ENCODE measurements at regions not wholly inside any gene's neighbourhood (a gene's known extent, or its start where the extent isn't known, plus 50 kb on each side); places are given as distances from the start of the nearest gene placed in this dataset.

DNA sequence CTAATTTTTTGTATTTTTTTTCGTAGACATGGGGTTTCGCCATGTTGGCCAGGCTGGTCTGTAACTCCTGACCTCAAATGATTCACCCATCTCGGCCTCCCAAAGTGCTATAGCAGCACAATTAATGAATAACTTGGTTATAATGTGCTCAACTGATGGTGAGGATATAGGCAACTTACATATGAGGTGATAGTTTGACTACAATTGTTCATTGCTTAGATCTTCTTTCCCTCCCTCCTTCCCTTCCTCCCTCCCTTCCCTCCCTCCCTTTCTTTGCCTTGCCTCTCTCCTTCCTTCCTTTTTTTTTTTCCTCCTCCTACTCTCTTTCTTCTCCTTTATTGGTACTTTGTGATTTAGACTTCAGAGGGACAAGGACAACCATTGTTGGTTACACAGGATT, 151.2 kb downstream of the RNF144B start:
- no peaks in the 10 kb centered on the region for H3K27me3 ChIP-seq (ENCODE audit: control insufficient read depth in 2 of 2, insufficient read depth in 2 of 2, low read length in 2 of 2)
- intact Hi-C loops (cut with micrococcal nuclease) (no loop called here), in situ Hi-C loops (cut with MboI) (no loop called here)
- H3K9me3 ChIP-seq (replicated peaks; ENCODE audit: control insufficient read depth, insufficient read depth, low read depth, low read length): no peaks in the 10 kb centered on the region
- ATAC-seq (no peak), FAIRE-seq (no peak), DNase-seq (ENCODE audit: extremely low read depth in 1 of 4, low spot score in 3 of 4) (no peak)
- 4% methylated on average over 3 of the region's 3 CpGs for WGBS (ENCODE audit: insufficient coverage, low coverage, missing lambda C conversion rate)
- H3K4me1 ChIP-seq (replicated peaks in 1 of 2; ENCODE audit: control insufficient read depth in 2 of 2, insufficient read depth in 2 of 2, low read length in 2 of 2): no peaks in the 10 kb centered on the region
- H3K4me3 ChIP-seq: no peak overlapping the region
- no peaks in the 10 kb centered on the region for H4K20me1 ChIP-seq (replicated peaks; ENCODE audit: control insufficient read depth, insufficient read depth, low read length)
- no peak overlapping the region for H3K9ac ChIP-seq (ENCODE audit: insufficient read depth in 1 of 2, low read depth in 2 of 2, low read length in 2 of 2)
- BruUV-seq (replicated peaks): no TSS peak
- CTCF ChIA-PET (ENCODE audit: low intra/inter-chr PET ratio): no interaction called here
- POLR2A ChIA-PET: no interaction called here
- H2AFZ ChIP-seq (ENCODE audit: low read depth, low read length): no peak overlapping the region
- H3K4me2 ChIP-seq (ENCODE audit: insufficient read depth, low read length): no peak overlapping the region
- H3K36me3 ChIP-seq (ENCODE audit: control insufficient read depth, insufficient read depth, low read length): no peaks in the 10 kb centered on the region
- no peaks in the 10 kb centered on the region for H3K9me1 ChIP-seq (ENCODE audit: control insufficient read depth, insufficient read depth, low read length)
- no peaks in the 10 kb centered on the region for H3K79me2 ChIP-seq (ENCODE audit: control insufficient read depth, insufficient read depth, low read length)
- no peak overlapping the region for H3K27ac ChIP-seq (ENCODE audit: extremely low read depth, low read depth, low read length)
- TF ChIP-seq MCM5 (IDR thresholded peaks at IDR 0.05; ENCODE audit: low read depth): no peak
- no peak for TF ChIP-seq GABPB1 (CRISPR knock-in tag; IDR thresholded peaks at IDR 0.05)
- no peak for TF ChIP-seq MTF1 (CRISPR knock-in tag; IDR thresholded peaks at IDR 0.05; ENCODE audit: borderline replicate concordance)
- TF ChIP-seq, protein P1, sequence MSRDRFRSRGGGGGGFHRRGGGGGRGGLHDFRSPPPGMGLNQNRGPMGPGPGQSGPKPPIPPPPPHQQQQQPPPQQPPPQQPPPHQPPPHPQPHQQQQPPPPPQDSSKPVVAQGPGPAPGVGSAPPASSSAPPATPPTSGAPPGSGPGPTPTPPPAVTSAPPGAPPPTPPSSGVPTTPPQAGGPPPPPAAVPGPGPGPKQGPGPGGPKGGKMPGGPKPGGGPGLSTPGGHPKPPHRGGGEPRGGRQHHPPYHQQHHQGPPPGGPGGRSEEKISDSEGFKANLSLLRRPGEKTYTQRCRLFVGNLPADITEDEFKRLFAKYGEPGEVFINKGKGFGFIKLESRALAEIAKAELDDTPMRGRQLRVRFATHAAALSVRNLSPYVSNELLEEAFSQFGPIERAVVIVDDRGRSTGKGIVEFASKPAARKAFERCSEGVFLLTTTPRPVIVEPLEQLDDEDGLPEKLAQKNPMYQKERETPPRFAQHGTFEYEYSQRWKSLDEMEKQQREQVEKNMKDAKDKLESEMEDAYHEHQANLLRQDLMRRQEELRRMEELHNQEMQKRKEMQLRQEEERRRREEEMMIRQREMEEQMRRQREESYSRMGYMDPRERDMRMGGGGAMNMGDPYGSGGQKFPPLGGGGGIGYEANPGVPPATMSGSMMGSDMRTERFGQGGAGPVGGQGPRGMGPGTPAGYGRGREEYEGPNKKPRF (IDR thresholded peaks at IDR 0.05; ENCODE audit: low read depth, low read length): no peak
- TF ChIP-seq BDP1 (IDR thresholded peaks at IDR 0.05; ENCODE audit: insufficient read depth, insufficient read length): no peak
- TF ChIP-seq, protein P2, sequence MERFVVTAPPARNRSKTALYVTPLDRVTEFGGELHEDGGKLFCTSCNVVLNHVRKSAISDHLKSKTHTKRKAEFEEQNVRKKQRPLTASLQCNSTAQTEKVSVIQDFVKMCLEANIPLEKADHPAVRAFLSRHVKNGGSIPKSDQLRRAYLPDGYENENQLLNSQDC (CRISPR knock-in tag; IDR thresholded peaks at IDR 0.05): no peak
- TF ChIP-seq, protein P3, sequence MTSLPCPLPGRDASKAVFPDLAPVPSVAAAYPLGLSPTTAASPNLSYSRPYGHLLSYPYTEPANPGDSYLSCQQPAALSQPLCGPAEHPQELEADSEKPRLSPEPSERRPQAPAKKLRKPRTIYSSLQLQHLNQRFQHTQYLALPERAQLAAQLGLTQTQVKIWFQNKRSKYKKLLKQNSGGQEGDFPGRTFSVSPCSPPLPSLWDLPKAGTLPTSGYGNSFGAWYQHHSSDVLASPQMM (CRISPR knock-in tag; IDR thresholded peaks at IDR 0.05): no peak
- no peak for TF ChIP-seq POLR3A (IDR thresholded peaks at IDR 0.05; ENCODE audit: borderline replicate concordance, extremely low read depth, insufficient read depth, insufficient read length)
- TF ChIP-seq, protein P4, sequence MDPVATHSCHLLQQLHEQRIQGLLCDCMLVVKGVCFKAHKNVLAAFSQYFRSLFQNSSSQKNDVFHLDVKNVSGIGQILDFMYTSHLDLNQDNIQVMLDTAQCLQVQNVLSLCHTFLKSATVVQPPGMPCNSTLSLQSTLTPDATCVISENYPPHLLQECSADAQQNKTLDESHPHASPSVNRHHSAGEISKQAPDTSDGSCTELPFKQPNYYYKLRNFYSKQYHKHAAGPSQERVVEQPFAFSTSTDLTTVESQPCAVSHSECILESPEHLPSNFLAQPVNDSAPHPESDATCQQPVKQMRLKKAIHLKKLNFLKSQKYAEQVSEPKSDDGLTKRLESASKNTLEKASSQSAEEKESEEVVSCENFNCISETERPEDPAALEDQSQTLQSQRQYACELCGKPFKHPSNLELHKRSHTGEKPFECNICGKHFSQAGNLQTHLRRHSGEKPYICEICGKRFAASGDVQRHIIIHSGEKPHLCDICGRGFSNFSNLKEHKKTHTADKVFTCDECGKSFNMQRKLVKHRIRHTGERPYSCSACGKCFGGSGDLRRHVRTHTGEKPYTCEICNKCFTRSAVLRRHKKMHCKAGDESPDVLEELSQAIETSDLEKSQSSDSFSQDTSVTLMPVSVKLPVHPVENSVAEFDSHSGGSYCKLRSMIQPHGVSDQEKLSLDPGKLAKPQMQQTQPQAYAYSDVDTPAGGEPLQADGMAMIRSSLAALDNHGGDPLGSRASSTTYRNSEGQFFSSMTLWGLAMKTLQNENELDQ (CRISPR knock-in tag; IDR thresholded peaks at IDR 0.05; ENCODE audit: borderline replicate concordance): no peak
- no peak for TF ChIP-seq ZNF165 (CRISPR knock-in tag; IDR thresholded peaks at IDR 0.05; ENCODE audit: borderline replicate concordance)
- no peak for TF ChIP-seq CBFA2T3 (IDR thresholded peaks at IDR 0.05)
- no peak for TF ChIP-seq RBM15 (IDR thresholded peaks at IDR 0.05; ENCODE audit: insufficient read depth, low read length)
- no peak for TF ChIP-seq NCOA4 (IDR thresholded peaks at IDR 0.05; ENCODE audit: partially characterized antibody)
- TF ChIP-seq, protein P5, sequence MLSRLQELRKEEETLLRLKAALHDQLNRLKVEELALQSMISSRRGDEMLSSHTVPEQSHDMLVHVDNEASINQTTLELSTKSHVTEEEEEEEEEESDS (CRISPR knock-in tag; IDR thresholded peaks at IDR 0.05): no peak
- TF ChIP-seq, protein P6, sequence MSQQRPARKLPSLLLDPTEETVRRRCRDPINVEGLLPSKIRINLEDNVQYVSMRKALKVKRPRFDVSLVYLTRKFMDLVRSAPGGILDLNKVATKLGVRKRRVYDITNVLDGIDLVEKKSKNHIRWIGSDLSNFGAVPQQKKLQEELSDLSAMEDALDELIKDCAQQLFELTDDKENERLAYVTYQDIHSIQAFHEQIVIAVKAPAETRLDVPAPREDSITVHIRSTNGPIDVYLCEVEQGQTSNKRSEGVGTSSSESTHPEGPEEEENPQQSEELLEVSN (IDR thresholded peaks at IDR 0.05; ENCODE audit: borderline replicate concordance in 1 of 2, extremely low read depth in 1 of 2, insufficient read depth in 1 of 2, insufficient read length in 1 of 2, low read depth in 1 of 2, low read length in 1 of 2, poor library complexity in 1 of 2, severe bottlenecking in 1 of 2): no peak
- no peak for TF ChIP-seq TEAD4 (IDR thresholded peaks at IDR 0.05; ENCODE audit: low read length)
- TF ChIP-seq TEAD4 (CRISPR knock-in tag; IDR thresholded peaks at IDR 0.05; ENCODE audit: borderline replicate concordance): no peak
